HepG2 (cell line): ENCODE measurements at regions not wholly inside any gene's neighbourhood (a gene's known extent, or its start where the extent isn't known, plus 50 kb on each side); places are given as distances from the start of the nearest gene placed in this dataset.

Experiments
- ATAC-seq: fragments of 200-7000 bp; cut with Tn5 transposase; 3 replicates; pipeline ENCODE4 v1.9.1; 2020; ENCODE audit warnings: mild to moderate bottlenecking, moderate library complexity
- BruUV-seq: library from RNA; stranded (reverse); fragments of 400-500 nt; replicated peaks from 2 replicates; lab custom pipeline; 2021; lab: Mats Ljungman, UMichigan
- CTCF ChIA-PET: fragments of 300-600 bp; formaldehyde crosslinking; extraction: SDS; loops from one replicate; lab custom pipeline; 2021; ENCODE audit warnings: low total read pairs, inconsistent platforms, low intra/inter-chr PET ratio; lab: Yijun Ruan, JAX
- POLR2A ChIA-PET: fragments of 350-600 bp; sonication (Branson Sonifier 250); formaldehyde crosslinking; loops from one replicate; lab custom pipeline; 2020; ENCODE audit warnings: antibody characterized with exemption, inconsistent platforms; lab: Yijun Ruan, JAX
- DNase-seq: peaks from one replicate; pipeline ENCODE4 v3.0.0-alpha.2; 2015; ENCODE audit warnings: low spot score
- FAIRE-seq: peaks from 3 replicates; lab custom pipeline; 2011; peaks lifted over from hg19 to GRCh38; lab: Jason Lieb, UNC
- H2AFZ ChIP-seq: one replicate; pipeline ENCODE4 v1.6.1; 2011; ENCODE audit warnings: low read length, inconsistent platforms
- H3K27ac ChIP-seq: fragments of 300-600 bp; 3 replicates; pipeline ENCODE4 v1.8.0; 2011; ENCODE audit warnings: mixed run types, mild to moderate bottlenecking, mixed read lengths, low read length, inconsistent platforms; ENCODE audit not compliant: insufficient read depth; ENCODE audit errors: extremely low read length
- H3K27me3 ChIP-seq, 2 experiments: fragments of 200-600 bp in 1 of 2; 2 replicates in 1 of 2; 3 replicates in 1 of 2; pipeline versions ENCODE4 v1.6.0 to v1.8.0; 2011; ENCODE audit warnings: low read length in 2 of 2, mild to moderate bottlenecking in 2 of 2, moderate library complexity in 2 of 2, inconsistent platforms in 1 of 2; ENCODE audit not compliant: insufficient read depth in 2 of 2, control insufficient read depth in 1 of 2
- H3K36me3 ChIP-seq, 2 experiments: fragments of 200-600 bp in 1 of 2; replicated peaks in 1 of 2; 2 replicates in 1 of 2; 3 replicates in 1 of 2; pipeline versions ENCODE4 v1.5.1 to v1.8.0; 2011; ENCODE audit warnings: low read length in 2 of 2, inconsistent platforms in 1 of 2; ENCODE audit not compliant: insufficient read depth in 2 of 2, control insufficient read depth in 1 of 2
- H3K4me1 ChIP-seq: 2 replicates; pipeline ENCODE4 v1.5.1; 2012; ENCODE audit warnings: low read length, inconsistent platforms; ENCODE audit not compliant: insufficient read depth
- H3K4me2 ChIP-seq: 2 replicates; pipeline ENCODE4 v1.6.0; 2011; ENCODE audit warnings: low read depth, low read length, inconsistent platforms
- H3K4me3 ChIP-seq, 3 experiments: fragments of 200-600 bp in 1 of 3; sonication (generic), shearing (Covaris generic) in 1 of 3; replicated peaks in 1 of 3; 2 replicates each; pipeline ENCODE4 v1.5.1; 2011 to 2016; ENCODE audit warnings: low read length in 3 of 3, inconsistent platforms in 2 of 3, low read depth in 2 of 3, mild to moderate bottlenecking in 2 of 3, control low read depth in 1 of 3, mixed read lengths in 1 of 3; ENCODE audit not compliant: insufficient read depth in 1 of 3
- H3K79me2 ChIP-seq: one replicate; pipeline ENCODE4 v1.6.1; 2011; ENCODE audit warnings: low read length, inconsistent platforms; ENCODE audit not compliant: insufficient read depth
- H3K9ac ChIP-seq: 2 replicates; pipeline ENCODE4 v1.6.0; 2011; ENCODE audit warnings: mild to moderate bottlenecking, low read depth, low read length, inconsistent platforms; ENCODE audit not compliant: insufficient read depth
- H3K9me3 ChIP-seq: 2 replicates; pipeline ENCODE4 v1.5.1; 2012; ENCODE audit warnings: mild to moderate bottlenecking, low read length
- H4K20me1 ChIP-seq: 2 replicates; pipeline ENCODE4 v1.6.0; 2011; ENCODE audit warnings: inconsistent platforms, mild to moderate bottlenecking, low read length, moderate library complexity; ENCODE audit not compliant: insufficient read depth
- GABPB1 ChIP-seq: IDR thresholded peaks from 2 replicates; pipeline ENCODE4 v1.6.1; 2016; ENCODE audit warnings: mild to moderate bottlenecking, missing genetic modification reagents, moderate library complexity, missing compliant biosample characterization
- JUND ChIP-seq: sonication (generic); formaldehyde crosslinking; IDR thresholded peaks from 2 replicates; pipeline ENCODE4 v1.8.0; 2022; ENCODE audit warnings: mild to moderate bottlenecking, missing genetic modification reagents
- KAT2B ChIP-seq: fragments of 150-350 bp; IDR thresholded peaks from 2 replicates; pipeline ENCODE4 v1.6.1; 2014; ENCODE audit warnings: low read depth, low read length, borderline replicate concordance
- MLLT10 ChIP-seq: sonication (generic); formaldehyde crosslinking; IDR thresholded peaks from 2 replicates; pipeline ENCODE4 v1.4.0; 2020; ENCODE audit warnings: missing genetic modification reagents
- MTF1 ChIP-seq: sonication (generic); formaldehyde crosslinking; IDR thresholded peaks from 2 replicates; pipeline ENCODE4 v1.5.0; 2020; ENCODE audit warnings: missing genetic modification reagents
- NAIF1 ChIP-seq: sonication (generic); formaldehyde crosslinking; IDR thresholded peaks from 2 replicates; pipeline ENCODE4 v1.5.0; 2020; ENCODE audit warnings: mild to moderate bottlenecking, missing genetic modification reagents, borderline replicate concordance
- NRL ChIP-seq: sonication (generic); formaldehyde crosslinking; IDR thresholded peaks from 2 replicates; pipeline ENCODE4 v1.5.0; 2020; ENCODE audit warnings: missing genetic modification reagents, mild to moderate bottlenecking, moderate library complexity, borderline replicate concordance
- SMYD3 ChIP-seq: sonication (generic); formaldehyde crosslinking; IDR thresholded peaks from 2 replicates; pipeline ENCODE4 v1.8.1; 2023; ENCODE audit warnings: mild to moderate bottlenecking, missing genetic modification reagents
- TBL1XR1 ChIP-seq: fragments of 150-350 bp; IDR thresholded peaks from 2 replicates; pipeline ENCODE4 v1.6.1; 2014; ENCODE audit warnings: borderline replicate concordance, low read length; ENCODE audit not compliant: partially characterized antibody
- TBP ChIP-seq: sonication (generic); formaldehyde crosslinking; IDR thresholded peaks from 2 replicates; pipeline ENCODE4 v1.5.0; 2020; ENCODE audit warnings: missing genetic modification reagents
- ZFP62 ChIP-seq: sonication (generic); formaldehyde crosslinking; IDR thresholded peaks from 2 replicates; pipeline ENCODE4 v1.4.0; 2020; ENCODE audit warnings: missing genetic modification reagents
- ZNF205 ChIP-seq: IDR thresholded peaks from 2 replicates; pipeline ENCODE4 v1.6.1; 2018; ENCODE audit warnings: missing biosample characterization, missing genetic modification reagents
- ZNF713 ChIP-seq: sonication (generic); formaldehyde crosslinking; IDR thresholded peaks from 2 replicates; pipeline ENCODE4 v1.4.0; 2020; ENCODE audit warnings: mild to moderate bottlenecking, missing genetic modification reagents
- ZNF780A ChIP-seq: sonication (generic); formaldehyde crosslinking; IDR thresholded peaks from 2 replicates; pipeline ENCODE4 v1.8.0; 2022; ENCODE audit warnings: mild to moderate bottlenecking, missing genetic modification reagents, moderate library complexity
- ZNF790 ChIP-seq: sonication (generic); formaldehyde crosslinking; IDR thresholded peaks from 2 replicates; pipeline ENCODE4 v1.8.0; 2022; ENCODE audit warnings: missing genetic modification reagents, mild to moderate bottlenecking, borderline replicate concordance
- ZSCAN30 ChIP-seq: sonication (generic); formaldehyde crosslinking; IDR thresholded peaks from 2 replicates; pipeline ENCODE4 v1.5.0; 2020; ENCODE audit warnings: mild to moderate bottlenecking, missing genetic modification reagents
- WGBS: methylation state at CpG from one replicate; pipeline ENCODE4 v1.1.6; 2017; ENCODE audit warnings: low lambda C conversion rate; 5-methylcytosine and 5-hydroxymethylcytosine counted together
- in situ Hi-C: cut with HindIII; loops from 2 replicates; pipeline ENCODE4 v1.10.0; 2017; ENCODE audit warnings: low pct_unique_long_range_greater_than_20kb; ENCODE audit not compliant: extremely low pct_ligation_motif_present
- intact Hi-C: fragments of 100-400 bp; cut with micrococcal nuclease; formaldehyde crosslinking; loops from one replicate; pipeline ENCODE4 v1.10.0; 2022; ENCODE audit not compliant: unreplicated experiment
- TF ChIP-seq, protein P1 (sequence below): sonication (generic); formaldehyde crosslinking; conservative IDR thresholded peaks from 2 replicates; pipeline ENCODE4 v1.8.0; 2022; ENCODE audit warnings: missing genetic modification reagents
- TF ChIP-seq, protein P2 (sequence below): sonication (generic); formaldehyde crosslinking; IDR thresholded peaks from 2 replicates; pipeline ENCODE4 v1.8.0; 2022; ENCODE audit warnings: mild to moderate bottlenecking, missing genetic modification reagents
- TF ChIP-seq, protein P3 (sequence below): sonication (generic); formaldehyde crosslinking; conservative IDR thresholded peaks from 2 replicates; pipeline ENCODE4 v1.5.0; 2020; ENCODE audit warnings: missing genetic modification reagents
- TF ChIP-seq, protein P4 (sequence below): sonication (generic); formaldehyde crosslinking; IDR thresholded peaks from 2 replicates; pipeline ENCODE4 v1.4.0; 2020; ENCODE audit warnings: low read depth, mild to moderate bottlenecking, missing genetic modification reagents

DNA sequence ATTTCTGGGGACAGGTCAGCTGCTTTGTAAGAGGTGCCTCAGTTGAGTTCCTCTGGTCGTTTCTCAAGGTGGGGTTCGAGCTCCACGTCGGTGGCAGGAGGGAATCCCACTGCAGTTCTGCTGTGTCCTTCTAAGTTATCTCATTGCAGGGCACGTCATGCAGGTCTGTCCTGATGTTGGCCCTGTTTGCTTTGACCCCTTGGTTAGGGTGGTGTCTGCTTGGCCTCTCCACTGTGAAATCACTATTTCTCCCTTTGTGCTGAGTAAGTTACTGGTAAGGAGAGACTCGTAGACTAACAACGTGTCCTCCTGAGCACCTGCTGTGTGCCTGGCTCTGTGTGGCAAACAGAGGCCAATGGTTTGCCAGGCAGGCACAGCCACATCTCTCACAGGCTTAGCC lies 372.9 kb upstream of the ZMIZ1 start (continued):
- TF ChIP-seq, protein P1, sequence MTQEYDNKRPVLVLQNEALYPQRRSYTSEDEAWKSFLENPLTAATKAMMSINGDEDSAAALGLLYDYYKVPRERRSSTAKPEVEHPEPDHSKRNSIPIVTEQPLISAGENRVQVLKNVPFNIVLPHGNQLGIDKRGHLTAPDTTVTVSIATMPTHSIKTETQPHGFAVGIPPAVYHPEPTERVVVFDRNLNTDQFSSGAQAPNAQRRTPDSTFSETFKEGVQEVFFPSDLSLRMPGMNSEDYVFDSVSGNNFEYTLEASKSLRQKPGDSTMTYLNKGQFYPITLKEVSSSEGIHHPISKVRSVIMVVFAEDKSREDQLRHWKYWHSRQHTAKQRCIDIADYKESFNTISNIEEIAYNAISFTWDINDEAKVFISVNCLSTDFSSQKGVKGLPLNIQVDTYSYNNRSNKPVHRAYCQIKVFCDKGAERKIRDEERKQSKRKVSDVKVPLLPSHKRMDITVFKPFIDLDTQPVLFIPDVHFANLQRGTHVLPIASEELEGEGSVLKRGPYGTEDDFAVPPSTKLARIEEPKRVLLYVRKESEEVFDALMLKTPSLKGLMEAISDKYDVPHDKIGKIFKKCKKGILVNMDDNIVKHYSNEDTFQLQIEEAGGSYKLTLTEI: no peak
- no peak for TF ChIP-seq KAT2B
- no peak for TF ChIP-seq TBL1XR1
- TF ChIP-seq ZNF780A (CRISPR knock-in tag): no peak
- TF ChIP-seq MLLT10 (CRISPR knock-in tag): no peak
- TF ChIP-seq, protein P2, sequence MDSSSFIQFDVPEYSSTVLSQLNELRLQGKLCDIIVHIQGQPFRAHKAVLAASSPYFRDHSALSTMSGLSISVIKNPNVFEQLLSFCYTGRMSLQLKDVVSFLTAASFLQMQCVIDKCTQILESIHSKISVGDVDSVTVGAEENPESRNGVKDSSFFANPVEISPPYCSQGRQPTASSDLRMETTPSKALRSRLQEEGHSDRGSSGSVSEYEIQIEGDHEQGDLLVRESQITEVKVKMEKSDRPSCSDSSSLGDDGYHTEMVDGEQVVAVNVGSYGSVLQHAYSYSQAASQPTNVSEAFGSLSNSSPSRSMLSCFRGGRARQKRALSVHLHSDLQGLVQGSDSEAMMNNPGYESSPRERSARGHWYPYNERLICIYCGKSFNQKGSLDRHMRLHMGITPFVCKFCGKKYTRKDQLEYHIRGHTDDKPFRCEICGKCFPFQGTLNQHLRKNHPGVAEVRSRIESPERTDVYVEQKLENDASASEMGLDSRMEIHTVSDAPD (CRISPR knock-in tag): no peak
- TF ChIP-seq ZNF790 (CRISPR knock-in tag): no peak
- TF ChIP-seq, all 625 proteins: peak for 0

DNA sequence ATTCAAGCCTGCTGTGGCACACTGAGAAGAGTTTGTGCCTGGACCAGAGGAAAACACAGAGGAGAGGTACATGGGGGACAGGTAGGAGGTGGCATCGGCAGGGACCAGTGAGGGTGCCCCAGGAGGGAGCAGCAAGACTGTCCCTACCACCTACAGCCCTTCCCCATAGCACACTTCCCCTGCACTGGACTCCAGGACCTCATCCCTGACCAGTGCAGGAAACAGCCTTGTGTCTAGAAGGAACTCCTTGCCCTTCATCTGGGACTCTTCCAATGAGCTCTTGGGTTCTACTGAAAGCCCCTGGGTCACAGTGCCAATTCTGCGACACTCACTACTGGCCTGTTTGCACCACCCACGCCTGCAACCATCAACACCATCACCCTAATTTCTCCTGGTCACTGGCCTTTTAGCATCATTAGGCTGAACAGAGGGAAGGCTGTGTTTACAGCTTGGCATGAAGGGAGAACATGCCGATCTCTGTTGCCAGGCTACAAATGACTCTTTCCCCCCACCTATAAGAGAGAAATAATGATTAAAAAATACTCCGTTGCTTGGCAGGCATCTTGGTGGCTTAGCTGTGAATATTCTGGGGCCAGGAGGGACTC lies 371.9 kb upstream of the ZMIZ1 start:
- 20% methylated on average over 5 of the region's 5 CpGs for WGBS
- CTCF ChIA-PET: no interaction called here
- no peak for TF ChIP-seq NRL
- TF ChIP-seq, protein P3, sequence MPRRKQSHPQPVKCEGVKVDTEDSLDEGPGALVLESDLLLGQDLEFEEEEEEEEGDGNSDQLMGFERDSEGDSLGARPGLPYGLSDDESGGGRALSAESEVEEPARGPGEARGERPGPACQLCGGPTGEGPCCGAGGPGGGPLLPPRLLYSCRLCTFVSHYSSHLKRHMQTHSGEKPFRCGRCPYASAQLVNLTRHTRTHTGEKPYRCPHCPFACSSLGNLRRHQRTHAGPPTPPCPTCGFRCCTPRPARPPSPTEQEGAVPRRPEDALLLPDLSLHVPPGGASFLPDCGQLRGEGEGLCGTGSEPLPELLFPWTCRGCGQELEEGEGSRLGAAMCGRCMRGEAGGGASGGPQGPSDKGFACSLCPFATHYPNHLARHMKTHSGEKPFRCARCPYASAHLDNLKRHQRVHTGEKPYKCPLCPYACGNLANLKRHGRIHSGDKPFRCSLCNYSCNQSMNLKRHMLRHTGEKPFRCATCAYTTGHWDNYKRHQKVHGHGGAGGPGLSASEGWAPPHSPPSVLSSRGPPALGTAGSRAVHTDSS: no peak
- no peak for TF ChIP-seq NAIF1 (CRISPR knock-in tag)
- TF ChIP-seq ZSCAN30 (CRISPR knock-in tag): no peak
- no peak for TF ChIP-seq ZNF205 (CRISPR knock-in tag)
- TF ChIP-seq ZNF713 (CRISPR knock-in tag): no peak
- no peak for TF ChIP-seq MTF1 (CRISPR knock-in tag)
- TF ChIP-seq, protein P4, sequence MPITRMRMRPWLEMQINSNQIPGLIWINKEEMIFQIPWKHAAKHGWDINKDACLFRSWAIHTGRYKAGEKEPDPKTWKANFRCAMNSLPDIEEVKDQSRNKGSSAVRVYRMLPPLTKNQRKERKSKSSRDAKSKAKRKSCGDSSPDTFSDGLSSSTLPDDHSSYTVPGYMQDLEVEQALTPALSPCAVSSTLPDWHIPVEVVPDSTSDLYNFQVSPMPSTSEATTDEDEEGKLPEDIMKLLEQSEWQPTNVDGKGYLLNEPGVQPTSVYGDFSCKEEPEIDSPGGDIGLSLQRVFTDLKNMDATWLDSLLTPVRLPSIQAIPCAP: no peak
- no peak for TF ChIP-seq JUND (CRISPR knock-in tag)
- TF ChIP-seq GABPB1 (CRISPR knock-in tag): no peak
- TF ChIP-seq ZFP62 (CRISPR knock-in tag): no peak
- TF ChIP-seq TBP (CRISPR knock-in tag): no peak
- TF ChIP-seq SMYD3 (CRISPR knock-in tag): no peak

More for the DNA sequence above, 371.9 kb upstream of the ZMIZ1 start:
- no TSS peak for BruUV-seq
- H3K4me1 ChIP-seq: no peaks in the 10 kb centered on the region
- in situ Hi-C loops: no loop called here
- no peaks in the 10 kb centered on the region for H3K9me3 ChIP-seq
- no peak overlapping the region for H3K4me2 ChIP-seq
- intact Hi-C loops: no loop called here
- POLR2A ChIA-PET: no interaction called here
- no peaks in the 10 kb centered on the region for H3K36me3 ChIP-seq
- ATAC-seq: no peak
- no peak overlapping the region for H3K9ac ChIP-seq
- FAIRE-seq: no peak
- DNase-seq: no peak
- no peak overlapping the region for H3K4me3 ChIP-seq
- H3K27me3 ChIP-seq: peaks cover 4 to 22% of the 10 kb centered on the region in 2 experiments; a peak in 2 of 5 replicates
- H3K27ac ChIP-seq: no peak overlapping the region
- H4K20me1 ChIP-seq: no peaks in the 10 kb centered on the region
- H3K79me2 ChIP-seq: no peaks in the 10 kb centered on the region
- no peak overlapping the region for H2AFZ ChIP-seq
